Upper lobe of left lung (tissue), 6 donors: ENCODE measurements at regions not wholly inside any gene's neighbourhood (a gene's known extent, or its start where the extent isn't known, plus 50 kb on each side); places are given as distances from the start of the nearest gene placed in this dataset.

Experiments used
- ATAC-seq, 2 donors: fragments of 200-7000 bp; cut with Tn5 transposase; one replicate each; pipeline ENCODE4 v1.9.1; 2022; ENCODE audit warnings: mild to moderate bottlenecking in 2 of 2, moderate library complexity in 2 of 2; ENCODE audit not compliant: low FRiP score in 2 of 2
- DNase-seq, 2 donors: peaks; one replicate each; pipeline ENCODE4 v3.0.0-alpha.2; 2019 to 2020
- H3K27ac ChIP-seq, 4 donors: fragments of 200-600 bp; sonication (generic); one replicate each; pipeline ENCODE4 v1.5.1; 2016 to 2019
- H3K27me3 ChIP-seq, 4 donors: fragments of 200-600 bp; sonication (generic); one replicate each; pipeline ENCODE4 v1.5.1; 2017 to 2019
- H3K36me3 ChIP-seq, 4 donors: fragments of 200-600 bp; sonication (generic); one replicate each; pipeline ENCODE4 v1.5.1; 2016 to 2019
- H3K4me1 ChIP-seq, 4 donors: fragments of 200-600 bp; sonication (generic); one replicate each; pipeline ENCODE4 v1.5.1; 2018 to 2019
- H3K4me3 ChIP-seq, 4 donors: fragments of 200-600 bp; sonication (generic); one replicate each; pipeline ENCODE4 v1.5.1; 2017 to 2019; ENCODE audit warnings: mild to moderate bottlenecking in 2 of 4, moderate library complexity in 1 of 4
- H3K9me3 ChIP-seq, 4 donors: fragments of 200-600 bp; sonication (generic); one replicate each; pipeline ENCODE4 v1.5.1; 2018 to 2019
- EP300 ChIP-seq, 4 donors: sonication (generic); formaldehyde crosslinking; IDR thresholded peaks; one replicate each; pipeline ENCODE4 v1.5.1; 2017; ENCODE audit warnings: antibody characterized with exemption in 4 of 4, control low read depth in 2 of 4
- POLR2A ChIP-seq, 4 donors: fragments of 450-650 bp; IDR thresholded peaks; one replicate each; pipeline ENCODE4 v1.5.1; 2016 to 2017; ENCODE audit warnings: antibody characterized with exemption in 4 of 4, mild to moderate bottlenecking in 2 of 4
- POLR2AphosphoS5 ChIP-seq, 2 donors: sonication (generic); formaldehyde crosslinking; IDR thresholded peaks; one replicate each; pipeline ENCODE4 v1.5.1; 2017; ENCODE audit warnings: antibody characterized with exemption in 2 of 2
- WGBS, 2 donors: methylation state at CpG; one replicate each; pipeline ENCODE4 v1.1.5; 2017 to 2018; 5-methylcytosine and 5-hydroxymethylcytosine counted together
- TF ChIP-seq, protein P1 (sequence below), 6 experiments: fragments of 450-650 bp in 4 of 6; fragments of 200-600 bp in 2 of 6; sonication (generic) in 2 of 6; IDR thresholded peaks; one replicate each; pipeline ENCODE4 v1.5.1; 2016 to 2019; ENCODE audit warnings: antibody characterized with exemption in 6 of 6
- donor health status: DM: no; HTN: no; CAD: no; lungs with moderate emphysema.
- donor health status: DM: no; HTN: yes; CAD: no; lungs with severe emphysema.

DNA sequence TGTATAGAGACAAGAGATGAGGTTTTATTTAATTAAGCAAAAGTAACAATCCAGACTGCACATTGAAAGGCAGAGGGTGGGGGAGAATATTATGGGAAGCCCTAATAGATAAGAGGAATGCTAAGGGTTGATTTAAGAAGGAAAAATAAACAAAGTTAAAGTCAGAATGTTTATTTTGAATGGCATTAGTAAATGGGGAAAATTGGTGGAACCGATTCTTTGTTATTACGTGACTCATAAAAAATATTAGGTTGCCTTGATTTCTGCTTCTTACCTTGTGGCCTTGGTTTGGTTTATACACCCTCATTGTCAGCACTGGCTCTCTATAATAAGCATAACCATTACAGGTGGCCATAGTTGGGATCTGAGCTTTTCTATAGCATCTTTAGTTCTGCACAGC is 674.8 kb upstream of the CITED2 start:
- H3K27me3 ChIP-seq, result no peaks in the 10 kb centered on the region
- no peaks in the 10 kb centered on the region for H3K4me1 ChIP-seq
- no peak overlapping the region for H3K27ac ChIP-seq
- no peaks in the 10 kb centered on the region for H3K36me3 ChIP-seq
- H3K4me3 ChIP-seq, result no peak overlapping the region
- ATAC-seq (no peak), DNase-seq (no peak)
- 71 to 73% methylated on average over 2 of the region's 2 CpGs for WGBS, 2 donors
- H3K9me3 ChIP-seq, result no peaks in the 10 kb centered on the region
- no peak for TF ChIP-seq EP300 (IDR thresholded peaks at IDR 0.05)
- no peak for TF ChIP-seq POLR2A (IDR thresholded peaks at IDR 0.05)
- no peak for TF ChIP-seq POLR2AphosphoS5 (IDR thresholded peaks at IDR 0.05)
- TF ChIP-seq, protein P1, sequence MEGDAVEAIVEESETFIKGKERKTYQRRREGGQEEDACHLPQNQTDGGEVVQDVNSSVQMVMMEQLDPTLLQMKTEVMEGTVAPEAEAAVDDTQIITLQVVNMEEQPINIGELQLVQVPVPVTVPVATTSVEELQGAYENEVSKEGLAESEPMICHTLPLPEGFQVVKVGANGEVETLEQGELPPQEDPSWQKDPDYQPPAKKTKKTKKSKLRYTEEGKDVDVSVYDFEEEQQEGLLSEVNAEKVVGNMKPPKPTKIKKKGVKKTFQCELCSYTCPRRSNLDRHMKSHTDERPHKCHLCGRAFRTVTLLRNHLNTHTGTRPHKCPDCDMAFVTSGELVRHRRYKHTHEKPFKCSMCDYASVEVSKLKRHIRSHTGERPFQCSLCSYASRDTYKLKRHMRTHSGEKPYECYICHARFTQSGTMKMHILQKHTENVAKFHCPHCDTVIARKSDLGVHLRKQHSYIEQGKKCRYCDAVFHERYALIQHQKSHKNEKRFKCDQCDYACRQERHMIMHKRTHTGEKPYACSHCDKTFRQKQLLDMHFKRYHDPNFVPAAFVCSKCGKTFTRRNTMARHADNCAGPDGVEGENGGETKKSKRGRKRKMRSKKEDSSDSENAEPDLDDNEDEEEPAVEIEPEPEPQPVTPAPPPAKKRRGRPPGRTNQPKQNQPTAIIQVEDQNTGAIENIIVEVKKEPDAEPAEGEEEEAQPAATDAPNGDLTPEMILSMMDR (IDR thresholded peaks at IDR 0.05), result no peak

DNA sequence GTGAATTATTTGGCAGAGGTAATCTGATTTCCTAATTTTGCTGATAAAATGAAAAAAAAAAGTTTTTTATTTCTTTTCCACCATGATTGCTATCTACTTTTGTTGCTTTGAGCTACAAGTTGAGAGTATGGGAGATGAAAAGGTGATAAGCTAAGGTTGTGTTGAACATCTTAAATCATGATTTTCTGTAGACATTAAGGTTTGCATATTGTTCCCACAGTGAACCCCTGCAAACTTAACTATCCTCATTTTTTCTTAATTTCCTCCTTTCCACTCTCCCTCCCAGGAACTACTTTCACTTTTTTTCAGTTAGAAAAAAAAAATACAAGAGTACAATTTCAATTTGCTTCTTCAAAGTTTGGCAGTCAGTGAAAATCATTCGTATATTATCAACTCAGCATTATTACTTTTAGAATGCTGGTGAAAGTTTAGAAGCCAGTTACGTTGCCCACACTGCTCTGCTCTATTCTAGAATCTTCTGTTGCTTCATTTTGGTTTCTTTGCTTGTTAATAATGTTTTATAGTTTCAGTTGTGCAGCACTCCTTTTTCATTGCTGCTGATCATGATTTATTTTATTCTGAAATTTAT is 673.8 kb upstream of the CITED2 start:
- no peak overlapping the region for H3K4me3 ChIP-seq
- WGBS, 2 donors, result 31 to 33% methylated on average over 2 of the region's 2 CpGs

DNA sequence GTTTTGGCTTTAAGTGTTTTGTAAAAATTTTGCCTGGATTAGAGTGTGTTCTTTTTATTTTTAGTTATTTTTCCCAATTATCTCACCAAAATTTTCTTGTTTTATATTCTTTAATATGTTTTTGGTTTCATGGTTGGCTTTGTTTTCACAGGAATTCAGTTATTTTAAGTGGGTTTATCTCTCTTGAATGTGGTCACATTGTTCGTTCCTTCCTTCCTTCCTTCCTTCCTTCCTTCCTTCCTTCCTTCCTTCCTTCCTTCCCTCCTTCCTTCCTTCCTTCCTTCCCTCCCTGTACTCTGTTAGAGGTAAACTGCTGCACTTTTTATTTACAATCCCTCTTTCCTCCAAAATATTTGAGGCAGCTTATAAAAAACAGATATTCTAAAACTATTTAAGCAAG is 672.9 kb upstream of the CITED2 start:
- no peak overlapping the region for H3K4me3 ChIP-seq
- ATAC-seq, result no peak
- 55 to 60% methylated on average over 1 of the region's 1 CpG for WGBS, 2 donors
- H3K27ac ChIP-seq, result no peak overlapping the region
- peaks cover 0 to 4% (median 0%) of the 10 kb centered on the region in 4 donors for H3K4me1 ChIP-seq
- H3K36me3 ChIP-seq, result no peaks in the 10 kb centered on the region
- no peak for TF ChIP-seq POLR2A (IDR thresholded peaks at IDR 0.05)
- no peak for TF ChIP-seq POLR2AphosphoS5 (IDR thresholded peaks at IDR 0.05)
- TF ChIP-seq, protein P1 (IDR thresholded peaks at IDR 0.05), result no peak
- TF ChIP-seq EP300 (IDR thresholded peaks at IDR 0.05), result no peak
- DNase-seq, result no peak
- no peaks in the 10 kb centered on the region for H3K9me3 ChIP-seq
- H3K27me3 ChIP-seq, result no peaks in the 10 kb centered on the region

More for the DNA sequence above, 673.8 kb upstream of the CITED2 start:
- H3K36me3 ChIP-seq, result no peaks in the 10 kb centered on the region
- H3K4me1 ChIP-seq, result peaks cover 0 to 4% (median 0%) of the 10 kb centered on the region in 4 donors
- no peaks in the 10 kb centered on the region for H3K9me3 ChIP-seq
- no peaks in the 10 kb centered on the region for H3K27me3 ChIP-seq
- TF ChIP-seq POLR2A (IDR thresholded peaks at IDR 0.05) (no peak), EP300 (IDR thresholded peaks at IDR 0.05) (no peak), POLR2AphosphoS5 (IDR thresholded peaks at IDR 0.05) (no peak)
- TF ChIP-seq, protein P1 (IDR thresholded peaks at IDR 0.05), result no peak
- no peak for ATAC-seq
- no peak overlapping the region for H3K27ac ChIP-seq
- DNase-seq, result no peak

DNA sequence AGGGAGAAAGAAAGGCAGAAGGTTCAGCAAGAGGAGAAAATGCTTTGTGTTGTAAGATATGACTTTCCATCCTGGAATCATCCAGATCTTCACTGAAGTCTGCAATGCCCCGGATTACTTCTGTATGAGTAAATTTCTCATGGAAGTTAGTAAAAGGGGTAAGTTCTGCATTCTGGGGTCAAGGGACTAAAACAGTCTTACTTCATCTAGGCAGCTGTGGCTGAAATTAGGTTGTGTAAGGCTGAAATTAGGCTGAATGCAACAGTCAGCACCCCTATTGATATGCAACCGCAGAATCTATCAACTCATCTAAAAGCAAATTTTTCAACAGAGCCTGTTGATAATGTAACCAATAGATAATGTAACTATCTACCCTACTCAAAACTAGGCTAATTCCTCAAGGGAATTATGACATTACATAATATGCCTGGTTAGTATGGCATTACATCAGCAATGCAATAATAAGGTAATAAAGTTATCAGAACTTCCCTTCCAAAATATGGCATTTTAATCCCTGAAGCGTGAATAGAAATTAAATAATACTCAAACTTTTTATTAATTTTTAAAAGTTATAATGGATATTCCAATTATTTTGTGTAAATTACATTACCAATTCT is 671.7 kb upstream of the CITED2 start:
- TF ChIP-seq, protein P1 (IDR thresholded peaks at IDR 0.05), result no peak
- no peak for TF ChIP-seq EP300 (IDR thresholded peaks at IDR 0.05)
- TF ChIP-seq POLR2AphosphoS5 (IDR thresholded peaks at IDR 0.05), result no peak
- TF ChIP-seq POLR2A (IDR thresholded peaks at IDR 0.05), result no peak

DNA sequence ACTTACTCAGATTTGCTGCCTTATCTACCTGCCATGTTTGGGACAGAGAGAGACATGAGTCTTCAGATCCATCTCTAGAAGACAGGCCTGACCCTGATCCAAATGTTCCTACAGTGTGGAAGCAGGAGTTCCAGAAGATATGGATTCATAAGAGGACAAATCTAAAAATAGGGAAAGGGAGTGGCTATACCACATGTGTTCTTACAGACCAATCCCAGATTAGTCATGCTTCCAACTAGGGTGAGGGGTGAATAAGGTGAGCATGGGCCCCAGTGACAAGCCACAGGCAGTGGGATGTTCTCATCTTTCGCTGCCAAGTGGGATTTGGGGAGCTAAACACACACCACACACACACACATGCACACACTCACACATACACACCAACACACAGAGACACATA is 670.7 kb upstream of the CITED2 start:
- TF ChIP-seq POLR2AphosphoS5 (IDR thresholded peaks at IDR 0.05) (no peak), EP300 (IDR thresholded peaks at IDR 0.05) (no peak), POLR2A (IDR thresholded peaks at IDR 0.05) (no peak)
- TF ChIP-seq, protein P1 (IDR thresholded peaks at IDR 0.05), result no peak
- H3K27ac ChIP-seq, result no peak overlapping the region
- H3K4me1 ChIP-seq, result peaks cover 0 to 4% (median 0%) of the 10 kb centered on the region in 4 donors
- no peaks in the 10 kb centered on the region for H3K27me3 ChIP-seq
- no peak for ATAC-seq
- no peaks in the 10 kb centered on the region for H3K9me3 ChIP-seq
- 100% methylated on average over 1 of the region's 1 CpG for WGBS, 2 donors
- no peak for DNase-seq
- H3K4me3 ChIP-seq, result no peak overlapping the region
- H3K36me3 ChIP-seq, result no peaks in the 10 kb centered on the region

More for the DNA sequence above, 671.7 kb upstream of the CITED2 start:
- Histone ChIP-seq H3K4me1 (peaks cover 0 to 4% (median 0%) of the 10 kb centered on the region in 4 donors), H3K4me3 (no peak overlapping the region), H3K27ac (no peak overlapping the region), H3K9me3 (no peaks in the 10 kb centered on the region), H3K27me3 (no peaks in the 10 kb centered on the region), H3K36me3 (no peaks in the 10 kb centered on the region)
- ATAC-seq (peak in 1 of 2 donors; percentile 53), DNase-seq (no peak)
- 72 to 84% methylated on average over 3 of the region's 3 CpGs for WGBS, 2 donors
